ENCODE measurements at regions not wholly inside any gene's neighbourhood (a gene's known extent, or its start where the extent isn't known, plus 50 kb on each side); places are given as distances from the start of the nearest gene placed in this dataset.

DNA sequence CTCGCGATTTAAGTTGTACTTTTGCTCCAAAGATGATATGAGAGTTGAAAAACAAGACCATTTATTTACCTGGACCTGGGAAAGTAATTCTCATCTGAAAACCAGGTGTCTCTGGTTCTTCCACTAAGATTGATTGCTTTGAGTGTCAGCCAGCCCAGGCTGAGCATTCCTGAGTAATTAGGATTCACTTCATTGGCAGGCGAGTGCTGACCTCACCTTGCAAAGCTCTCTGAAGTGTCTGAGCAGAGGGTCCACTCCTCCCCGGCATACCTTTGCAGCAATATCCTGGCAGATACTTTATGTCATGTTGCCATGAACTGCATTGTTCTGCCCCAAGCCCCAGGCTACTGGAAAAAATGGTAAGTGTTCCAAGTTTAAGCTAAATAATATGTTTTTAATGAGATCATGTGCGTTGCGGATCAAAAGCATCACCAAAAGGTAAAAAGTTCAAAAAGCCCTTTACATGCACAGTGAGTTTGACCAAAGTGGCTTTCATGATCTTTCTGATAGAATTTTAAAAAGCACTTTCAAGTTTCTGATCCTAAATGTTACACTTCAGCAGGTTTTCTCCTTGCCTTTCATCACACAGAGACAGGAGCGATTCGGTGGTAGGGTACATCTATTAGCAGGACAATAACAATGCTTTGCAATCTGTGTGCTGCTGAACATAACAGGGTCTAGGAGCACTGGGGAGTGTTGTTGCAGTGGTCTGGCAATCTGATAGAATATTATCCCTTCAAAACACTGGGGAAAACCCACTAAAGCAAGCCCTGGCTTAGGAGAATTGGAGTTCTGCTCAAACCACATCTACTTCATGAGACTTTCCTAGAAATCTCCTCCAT, 127.8 kb upstream of the EEF1E1 start:
- Histone ChIP-seq H2AFZ (no peak overlapping the region), H3K27ac (no peak overlapping the region), H3K4me2 (ENCODE audit: low read length) (peak overlapping the region; percentile 13), H3K4me1 (no peaks in the 10 kb centered on the region), H3K79me2 (no peaks in the 10 kb centered on the region), H3K36me3 (ENCODE audit: control insufficient read depth, insufficient read depth, low read length) (no peaks in the 10 kb centered on the region), H3K9me3 (ENCODE audit: control insufficient read depth, low read length) (no peaks in the 10 kb centered on the region), H3K4me3 (ENCODE audit: low read depth, low read length) (no peak overlapping the region), H3K9ac (no peak overlapping the region), H3K27me3 (ENCODE audit: control insufficient read depth, insufficient read depth, low read length) (no peaks in the 10 kb centered on the region)
- TF ChIP-seq, protein P1, sequence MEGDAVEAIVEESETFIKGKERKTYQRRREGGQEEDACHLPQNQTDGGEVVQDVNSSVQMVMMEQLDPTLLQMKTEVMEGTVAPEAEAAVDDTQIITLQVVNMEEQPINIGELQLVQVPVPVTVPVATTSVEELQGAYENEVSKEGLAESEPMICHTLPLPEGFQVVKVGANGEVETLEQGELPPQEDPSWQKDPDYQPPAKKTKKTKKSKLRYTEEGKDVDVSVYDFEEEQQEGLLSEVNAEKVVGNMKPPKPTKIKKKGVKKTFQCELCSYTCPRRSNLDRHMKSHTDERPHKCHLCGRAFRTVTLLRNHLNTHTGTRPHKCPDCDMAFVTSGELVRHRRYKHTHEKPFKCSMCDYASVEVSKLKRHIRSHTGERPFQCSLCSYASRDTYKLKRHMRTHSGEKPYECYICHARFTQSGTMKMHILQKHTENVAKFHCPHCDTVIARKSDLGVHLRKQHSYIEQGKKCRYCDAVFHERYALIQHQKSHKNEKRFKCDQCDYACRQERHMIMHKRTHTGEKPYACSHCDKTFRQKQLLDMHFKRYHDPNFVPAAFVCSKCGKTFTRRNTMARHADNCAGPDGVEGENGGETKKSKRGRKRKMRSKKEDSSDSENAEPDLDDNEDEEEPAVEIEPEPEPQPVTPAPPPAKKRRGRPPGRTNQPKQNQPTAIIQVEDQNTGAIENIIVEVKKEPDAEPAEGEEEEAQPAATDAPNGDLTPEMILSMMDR (IDR thresholded peaks at IDR 0.05): no peak

DNA sequence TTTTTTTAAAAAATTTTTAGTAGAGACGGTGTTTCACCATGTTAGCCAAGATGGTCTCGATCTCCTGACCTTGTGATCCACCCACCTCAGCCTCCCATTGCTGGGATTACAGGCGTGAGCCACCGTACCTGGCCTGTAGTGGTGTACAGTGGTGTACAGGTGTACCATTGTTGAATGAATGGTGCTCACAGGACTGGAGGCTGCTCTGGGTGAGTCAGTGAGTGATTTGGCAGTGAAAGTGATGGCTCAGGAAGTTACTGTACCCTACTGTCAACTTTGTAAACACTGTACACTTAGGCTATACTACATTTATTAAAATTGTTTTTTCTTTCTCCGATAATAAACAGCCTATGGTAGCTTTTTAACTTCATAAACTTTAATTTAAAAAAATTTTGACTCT, 122.8 kb upstream of the EEF1E1 start:
- TF ChIP-seq, protein P1 (IDR thresholded peaks at IDR 0.05): no peak
- no peak overlapping the region for H2AFZ ChIP-seq
- H3K36me3 ChIP-seq (ENCODE audit: control insufficient read depth, insufficient read depth, low read length): no peaks in the 10 kb centered on the region
- H3K4me2 ChIP-seq (ENCODE audit: low read length): no peak overlapping the region
- H3K9me3 ChIP-seq (ENCODE audit: control insufficient read depth, low read length): no peaks in the 10 kb centered on the region
- no peak overlapping the region for H3K4me3 ChIP-seq (ENCODE audit: low read depth, low read length)
- no peaks in the 10 kb centered on the region for H3K4me1 ChIP-seq
- no peak overlapping the region for H3K9ac ChIP-seq
- no peaks in the 10 kb centered on the region for H3K79me2 ChIP-seq
- H3K27me3 ChIP-seq (ENCODE audit: control insufficient read depth, insufficient read depth, low read length): no peaks in the 10 kb centered on the region
- no peak overlapping the region for H3K27ac ChIP-seq

DNA sequence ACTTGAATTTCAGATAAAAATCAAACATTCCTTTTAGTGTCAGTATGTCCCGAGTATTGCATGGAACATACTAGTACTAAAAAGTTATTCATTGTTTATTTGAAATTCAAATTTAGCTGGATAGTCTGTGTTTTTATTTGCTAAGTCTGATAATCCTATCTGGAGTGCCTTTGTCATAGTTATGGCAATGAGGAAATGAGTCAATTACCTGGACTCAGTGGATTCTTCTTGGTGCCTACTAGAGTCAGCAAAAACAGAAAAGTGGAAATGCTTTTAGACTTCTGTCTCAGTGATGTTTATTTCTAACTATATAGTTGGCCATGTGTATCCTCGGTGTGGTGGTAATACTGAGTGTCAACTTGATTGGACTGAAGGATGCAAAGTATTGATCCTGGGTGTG, 121.3 kb upstream of the EEF1E1 start:
- Histone ChIP-seq H3K4me3 (ENCODE audit: low read depth, low read length) (no peak overlapping the region), H3K79me2 (no peaks in the 10 kb centered on the region), H3K9ac (no peak overlapping the region), H3K4me2 (ENCODE audit: low read length) (no peak overlapping the region), H2AFZ (no peak overlapping the region), H3K9me3 (ENCODE audit: control insufficient read depth, low read length) (no peaks in the 10 kb centered on the region), H3K27ac (no peak overlapping the region), H3K36me3 (ENCODE audit: control insufficient read depth, insufficient read depth, low read length) (no peaks in the 10 kb centered on the region), H3K4me1 (no peaks in the 10 kb centered on the region), H3K27me3 (ENCODE audit: control insufficient read depth, insufficient read depth, low read length) (no peaks in the 10 kb centered on the region)
- TF ChIP-seq, protein P1 (IDR thresholded peaks at IDR 0.05): no peak

DNA sequence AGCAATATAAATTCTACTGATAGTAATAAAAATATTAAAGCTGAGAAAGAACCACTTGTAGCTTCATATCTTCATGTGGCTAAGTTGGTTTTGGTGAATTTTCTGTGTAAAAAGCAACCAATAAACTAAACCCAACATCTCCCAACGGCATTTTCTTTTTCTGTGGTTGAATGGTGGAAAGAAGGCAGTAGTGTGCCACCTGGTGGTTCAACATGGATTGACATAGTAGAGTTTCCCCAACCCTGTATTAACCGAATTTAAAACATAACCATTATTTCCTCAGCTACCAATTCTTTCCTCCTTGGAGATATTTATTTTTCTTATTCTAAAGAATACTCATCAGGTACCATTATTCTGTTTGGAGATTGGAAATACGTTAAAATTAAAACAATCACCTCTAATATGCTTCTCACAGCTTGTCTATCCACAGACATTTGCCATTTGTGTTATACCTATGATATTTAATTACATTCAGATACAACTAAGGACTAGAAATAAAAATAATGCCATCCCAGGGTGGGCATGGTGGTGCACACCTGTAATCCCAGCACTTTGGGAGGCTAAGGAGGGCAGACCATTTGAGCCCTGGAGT, 117.1 kb upstream of the EEF1E1 start:
- peak overlapping the region; percentile 13 for H3K4me2 ChIP-seq (ENCODE audit: low read length)
- no peaks in the 10 kb centered on the region for H3K27me3 ChIP-seq (ENCODE audit: control insufficient read depth, insufficient read depth, low read length)
- H3K9me3 ChIP-seq (ENCODE audit: control insufficient read depth, low read length): no peaks in the 10 kb centered on the region
- H3K27ac ChIP-seq: no peak overlapping the region
- H2AFZ ChIP-seq: peak overlapping the region; percentile 4
- H3K4me1 ChIP-seq: no peaks in the 10 kb centered on the region
- H3K4me3 ChIP-seq (ENCODE audit: low read depth, low read length): peak overlapping the region; percentile 14
- H3K9ac ChIP-seq: no peak overlapping the region
- no peaks in the 10 kb centered on the region for H3K79me2 ChIP-seq
- TF ChIP-seq, protein P1 (IDR thresholded peaks at IDR 0.05): peak; percentile 77
- H3K36me3 ChIP-seq (ENCODE audit: control insufficient read depth, insufficient read depth, low read length): no peaks in the 10 kb centered on the region
